HG03175 (cell line): ENCODE measurements at regions not wholly inside any gene's neighbourhood (a gene's known extent, or its start where the extent isn't known, plus 50 kb on each side); places are given as distances from the start of the nearest gene placed in this dataset.
A peak's percentile ranks its signal among the peaks of the same experiment; 100 is the strongest.

Experiments
- ATAC-seq: cut with Tn5 transposase; IDR thresholded peaks from one replicate; pipeline ENCODE4 v1.9.1; 2021; ENCODE audit warnings: mild to moderate bottlenecking, moderate library complexity; ENCODE audit not compliant: unreplicated experiment

- ATAC-seq: no peak
Observed at GRCh38 chr12:115338566-115339294, 654.8 kb upstream of the TBX3 start.

GRCh38 chr12:115337693-115338543, 653.9 kb upstream of the TBX3 start:
- no peak for ATAC-seq

- no peak for ATAC-seq
Observed at GRCh38 chr12:115336506-115336905, 652.5 kb upstream of the TBX3 start.

- no peak for ATAC-seq
Observed at GRCh38 chr12:115335594-115335993, 651.6 kb upstream of the TBX3 start.

GRCh38 chr12:115335048-115335447, 651.1 kb upstream of the TBX3 start:
- ATAC-seq: no peak

- ATAC-seq: no peak
Observed at GRCh38 chr12:115332945-115333344, 649.0 kb upstream of the TBX3 start.

- no peak for ATAC-seq
Observed at GRCh38 chr12:115325858-115326257, 641.9 kb upstream of the TBX3 start.

GRCh38 chr12:115324949-115325593, 641.1 kb upstream of the TBX3 start:
- no peak for ATAC-seq

- no peak for ATAC-seq
Observed at GRCh38 chr12:115323223-115323905, 639.4 kb upstream of the TBX3 start.

GRCh38 chr12:115322275-115322674, 638.3 kb upstream of the TBX3 start:
- ATAC-seq: peak; percentile 70

GRCh38 chr12:115320967-115321366, 637.0 kb upstream of the TBX3 start:
- no peak for ATAC-seq

- no peak for ATAC-seq
Observed at GRCh38 chr12:115320451-115320850, 636.5 kb upstream of the TBX3 start.

- no peak for ATAC-seq
Observed at GRCh38 chr12:115319446-115320040, 635.6 kb upstream of the TBX3 start.

- no peak for ATAC-seq
Observed at GRCh38 chr12:115313929-115314328, 630.0 kb upstream of the TBX3 start.

- ATAC-seq: no peak
Observed at GRCh38 chr12:115312901-115313300, 628.9 kb upstream of the TBX3 start.

GRCh38 chr12:115311875-115312274, 627.9 kb upstream of the TBX3 start:
- ATAC-seq: no peak

GRCh38 chr12:115308918-115309317, 624.9 kb upstream of the TBX3 start:
- no peak for ATAC-seq

- ATAC-seq: no peak
Observed at GRCh38 chr12:115306380-115306779, 622.4 kb upstream of the TBX3 start.

- no peak for ATAC-seq
Observed at GRCh38 chr12:115305867-115306266, 621.9 kb upstream of the TBX3 start.

- ATAC-seq: no peak
Observed at GRCh38 chr12:115305275-115305674, 621.3 kb upstream of the TBX3 start.
